GM12878 (cell line): ENCODE measurements at regions not wholly inside any gene's neighbourhood (a gene's known extent, or its start where the extent isn't known, plus 50 kb on each side); places are given as distances from the start of the nearest gene placed in this dataset.

Experiments
- ATF7 ChIP-seq: fragments of 450-650 bp; IDR thresholded peaks from 2 replicates; pipeline ENCODE4 v1.6.1; 2016; ENCODE audit warnings: low read depth, mild to moderate bottlenecking
- CEBPB ChIP-seq, 2 experiments: fragments of 150-350 bp in 1 of 2; IDR thresholded peaks; 2 replicates each; pipeline ENCODE4 v1.6.1; 2012 to 2014; ENCODE audit warnings: low read depth in 2 of 2, low read length in 2 of 2, borderline replicate concordance in 1 of 2, inconsistent platforms in 1 of 2
- E2F4 ChIP-seq: IDR thresholded peaks from 2 replicates; pipeline ENCODE4 v1.6.1; 2012; ENCODE audit warnings: low read depth, low read length, improper control_type of control experiment
- EP300 ChIP-seq, 2 experiments: fragments of 150-350 bp in 1 of 2; IDR thresholded peaks; 2 replicates each; pipeline ENCODE4 v1.6.1; 2011 to 2012; ENCODE audit warnings: low read depth in 2 of 2, low read length in 2 of 2, borderline replicate concordance in 1 of 2, improper control_type of control experiment in 1 of 2, inconsistent platforms in 1 of 2; ENCODE audit not compliant: control insufficient read depth in 1 of 2
- JUND ChIP-seq: IDR thresholded peaks from 2 replicates; pipeline ENCODE4 v1.6.1; 2012; ENCODE audit warnings: low read depth, mild to moderate bottlenecking, low read length, improper control_type of control experiment, moderate library complexity
- MAX ChIP-seq: IDR thresholded peaks from 2 replicates; pipeline ENCODE4 v1.6.1; 2012; ENCODE audit warnings: low read depth, low read length, improper control_type of control experiment
- NBN ChIP-seq: fragments of 450-650 bp; IDR thresholded peaks from 2 replicates; pipeline ENCODE4 v1.6.1; 2016
- RB1 ChIP-seq: fragments of 450-650 bp; formaldehyde crosslinking; IDR thresholded peaks from 2 replicates; pipeline ENCODE4 v1.6.1; 2017; ENCODE audit warnings: mild to moderate bottlenecking, borderline replicate concordance
- SMARCA5 ChIP-seq: fragments of 450-650 bp; IDR thresholded peaks from 2 replicates; pipeline ENCODE4 v1.6.1; 2017; ENCODE audit warnings: mild to moderate bottlenecking
- SMC3 ChIP-seq: IDR thresholded peaks from 2 replicates; pipeline ENCODE4 v1.6.1; 2011; ENCODE audit warnings: low read length, improper control_type of control experiment, borderline replicate concordance
- STAT1 ChIP-seq: fragments of 450-650 bp; conservative IDR thresholded peaks from 2 replicates; pipeline ENCODE4 v1.6.1; 2014; ENCODE audit warnings: antibody characterized with exemption, mild to moderate bottlenecking
- SUZ12 ChIP-seq: fragments of 200-600 bp; sonication (generic); IDR thresholded peaks from one replicate; pipeline ENCODE4 v1.6.1; 2018; ENCODE audit warnings: antibody characterized with exemption, mild to moderate bottlenecking; ENCODE audit not compliant: unreplicated experiment
- TAF1 ChIP-seq: IDR thresholded peaks from 2 replicates; pipeline ENCODE4 v1.6.1; 2011; ENCODE audit warnings: mild to moderate bottlenecking, low read depth, low read length, borderline replicate concordance
- ZNF217 ChIP-seq: fragments of 450-650 bp; IDR thresholded peaks from 2 replicates; pipeline ENCODE4 v1.6.1; 2017; ENCODE audit warnings: antibody characterized with exemption, mild to moderate bottlenecking
- ZNF274 ChIP-seq: IDR thresholded peaks from one replicate; pipeline ENCODE4 v1.8.0; 2011; ENCODE audit not compliant: insufficient read length, insufficient read depth
- TF ChIP-seq, protein P1 (sequence below): fragments of 450-650 bp; IDR thresholded peaks from 2 replicates; pipeline ENCODE4 v1.6.1; 2017; ENCODE audit warnings: mild to moderate bottlenecking, low read depth, inconsistent platforms; ENCODE audit not compliant: poor library complexity, severe bottlenecking
- TF ChIP-seq, protein P2 (sequence below): fragments of 450-650 bp; IDR thresholded peaks from 2 replicates; pipeline ENCODE4 v1.6.1; 2016; ENCODE audit warnings: mild to moderate bottlenecking
- TF ChIP-seq, protein P3 (sequence below): fragments of 450-650 bp; formaldehyde crosslinking; IDR thresholded peaks from 2 replicates; pipeline ENCODE4 v1.4.0; 2020; ENCODE audit warnings: mild to moderate bottlenecking, moderate library complexity

GRCh38 chr14:71358209-71358931 lies 451.1 kb downstream of the PCNX1 start (continued):
- TF ChIP-seq EP300 (IDR thresholded peaks at IDR 0.05; ENCODE audit: borderline replicate concordance in 1 of 2, control insufficient read depth in 1 of 2, low read depth in 2 of 2, low read length in 2 of 2) (no peak; a peak in 1 of 4 replicates), RB1 (no peak), CEBPB (IDR thresholded peaks at IDR 0.05; ENCODE audit: borderline replicate concordance in 1 of 2, low read depth in 2 of 2, low read length in 2 of 2) (no peak), ATF7 (peak; percentile 53), SUZ12 (no peak), ZNF274 (no peak), SMC3 (no peak), JUND (no peak), MAX (no peak), ZNF217 (no peak), STAT1 (no peak), TAF1 (no peak), SMARCA5 (no peak), E2F4 (no peak), NBN (no peak)
- TF ChIP-seq, protein P1, sequence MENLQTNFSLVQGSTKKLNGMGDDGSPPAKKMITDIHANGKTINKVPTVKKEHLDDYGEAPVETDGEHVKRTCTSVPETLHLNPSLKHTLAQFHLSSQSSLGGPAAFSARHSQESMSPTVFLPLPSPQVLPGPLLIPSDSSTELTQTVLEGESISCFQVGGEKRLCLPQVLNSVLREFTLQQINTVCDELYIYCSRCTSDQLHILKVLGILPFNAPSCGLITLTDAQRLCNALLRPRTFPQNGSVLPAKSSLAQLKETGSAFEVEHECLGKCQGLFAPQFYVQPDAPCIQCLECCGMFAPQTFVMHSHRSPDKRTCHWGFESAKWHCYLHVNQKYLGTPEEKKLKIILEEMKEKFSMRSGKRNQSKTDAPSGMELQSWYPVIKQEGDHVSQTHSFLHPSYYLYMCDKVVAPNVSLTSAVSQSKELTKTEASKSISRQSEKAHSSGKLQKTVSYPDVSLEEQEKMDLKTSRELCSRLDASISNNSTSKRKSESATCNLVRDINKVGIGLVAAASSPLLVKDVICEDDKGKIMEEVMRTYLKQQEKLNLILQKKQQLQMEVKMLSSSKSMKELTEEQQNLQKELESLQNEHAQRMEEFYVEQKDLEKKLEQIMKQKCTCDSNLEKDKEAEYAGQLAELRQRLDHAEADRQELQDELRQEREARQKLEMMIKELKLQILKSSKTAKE, result peak; percentile 75
- TF ChIP-seq, protein P2, sequence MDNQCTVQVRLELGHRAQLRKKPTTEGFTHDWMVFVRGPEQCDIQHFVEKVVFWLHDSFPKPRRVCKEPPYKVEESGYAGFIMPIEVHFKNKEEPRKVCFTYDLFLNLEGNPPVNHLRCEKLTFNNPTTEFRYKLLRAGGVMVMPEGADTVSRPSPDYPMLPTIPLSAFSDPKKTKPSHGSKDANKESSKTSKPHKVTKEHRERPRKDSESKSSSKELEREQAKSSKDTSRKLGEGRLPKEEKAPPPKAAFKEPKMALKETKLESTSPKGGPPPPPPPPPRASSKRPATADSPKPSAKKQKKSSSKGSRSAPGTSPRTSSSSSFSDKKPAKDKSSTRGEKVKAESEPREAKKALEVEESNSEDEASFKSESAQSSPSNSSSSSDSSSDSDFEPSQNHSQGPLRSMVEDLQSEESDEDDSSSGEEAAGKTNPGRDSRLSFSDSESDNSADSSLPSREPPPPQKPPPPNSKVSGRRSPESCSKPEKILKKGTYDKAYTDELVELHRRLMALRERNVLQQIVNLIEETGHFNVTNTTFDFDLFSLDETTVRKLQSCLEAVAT, result no peak
- TF ChIP-seq, protein P3, sequence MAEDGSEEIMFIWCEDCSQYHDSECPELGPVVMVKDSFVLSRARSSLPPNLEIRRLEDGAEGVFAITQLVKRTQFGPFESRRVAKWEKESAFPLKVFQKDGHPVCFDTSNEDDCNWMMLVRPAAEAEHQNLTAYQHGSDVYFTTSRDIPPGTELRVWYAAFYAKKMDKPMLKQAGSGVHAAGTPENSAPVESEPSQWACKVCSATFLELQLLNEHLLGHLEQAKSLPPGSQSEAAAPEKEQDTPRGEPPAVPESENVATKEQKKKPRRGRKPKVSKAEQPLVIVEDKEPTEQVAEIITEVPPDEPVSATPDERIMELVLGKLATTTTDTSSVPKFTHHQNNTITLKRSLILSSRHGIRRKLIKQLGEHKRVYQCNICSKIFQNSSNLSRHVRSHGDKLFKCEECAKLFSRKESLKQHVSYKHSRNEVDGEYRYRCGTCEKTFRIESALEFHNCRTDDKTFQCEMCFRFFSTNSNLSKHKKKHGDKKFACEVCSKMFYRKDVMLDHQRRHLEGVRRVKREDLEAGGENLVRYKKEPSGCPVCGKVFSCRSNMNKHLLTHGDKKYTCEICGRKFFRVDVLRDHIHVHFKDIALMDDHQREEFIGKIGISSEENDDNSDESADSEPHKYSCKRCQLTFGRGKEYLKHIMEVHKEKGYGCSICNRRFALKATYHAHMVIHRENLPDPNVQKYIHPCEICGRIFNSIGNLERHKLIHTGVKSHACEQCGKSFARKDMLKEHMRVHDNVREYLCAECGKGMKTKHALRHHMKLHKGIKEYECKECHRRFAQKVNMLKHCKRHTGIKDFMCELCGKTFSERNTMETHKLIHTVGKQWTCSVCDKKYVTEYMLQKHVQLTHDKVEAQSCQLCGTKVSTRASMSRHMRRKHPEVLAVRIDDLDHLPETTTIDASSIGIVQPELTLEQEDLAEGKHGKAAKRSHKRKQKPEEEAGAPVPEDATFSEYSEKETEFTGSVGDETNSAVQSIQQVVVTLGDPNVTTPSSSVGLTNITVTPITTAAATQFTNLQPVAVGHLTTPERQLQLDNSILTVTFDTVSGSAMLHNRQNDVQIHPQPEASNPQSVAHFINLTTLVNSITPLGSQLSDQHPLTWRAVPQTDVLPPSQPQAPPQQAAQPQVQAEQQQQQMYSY (CRISPR knock-in tag), result no peak
